NCI-H1048 (cell line): ENCODE measurements at regions not wholly inside any gene's neighbourhood (a gene's known extent, or its start where the extent isn't known, plus 50 kb on each side); places are given as distances from the start of the nearest gene placed in this dataset.
"Not testable (repeated sequence)": the region's sequence is repeated elsewhere in the genome, so short reads cannot be mapped to it uniquely, and the experiment has no call there.

Experiments used
- DNase-seq: peaks from one replicate; lab custom pipeline; 2025; lab: John Stamatoyannopoulos, UW

GRCh38 chr2:39872748-39873147 lies 93.7 kb upstream of the THUMPD2 start:
- no peak for DNase-seq

GRCh38 chr2:39871291-39871761 lies 92.3 kb upstream of the THUMPD2 start:
- no peak for DNase-seq

GRCh38 chr2:39870871-39871270 lies 91.8 kb upstream of the THUMPD2 start:
- no peak for DNase-seq

GRCh38 chr2:39867268-39867667 lies 88.2 kb upstream of the THUMPD2 start:
- DNase-seq, result no peak

GRCh38 chr2:39865751-39866150 lies 86.7 kb upstream of the THUMPD2 start:
- DNase-seq, result no peak

DNA sequence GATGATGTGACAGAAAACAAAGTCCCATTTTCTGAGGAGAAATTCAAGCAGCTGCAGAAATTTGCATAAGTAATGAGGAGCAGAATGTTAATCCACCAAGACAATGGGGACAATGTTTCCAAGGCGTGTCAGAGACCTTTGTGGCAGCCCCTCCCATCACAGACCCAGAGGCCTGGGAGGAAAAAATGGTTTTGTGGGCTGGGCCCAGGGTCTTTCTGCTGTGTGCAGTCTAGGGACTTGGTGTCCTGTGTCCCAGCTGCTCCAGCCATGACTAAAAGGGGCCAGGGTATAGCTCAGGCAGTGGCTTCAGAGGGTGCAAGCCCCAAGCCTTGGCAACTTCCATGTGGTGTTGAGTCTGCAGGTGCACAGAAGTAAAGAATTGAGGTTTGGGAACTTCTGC lies 84.6 kb upstream of the THUMPD2 start:
- not testable (repeated sequence) for DNase-seq

DNA sequence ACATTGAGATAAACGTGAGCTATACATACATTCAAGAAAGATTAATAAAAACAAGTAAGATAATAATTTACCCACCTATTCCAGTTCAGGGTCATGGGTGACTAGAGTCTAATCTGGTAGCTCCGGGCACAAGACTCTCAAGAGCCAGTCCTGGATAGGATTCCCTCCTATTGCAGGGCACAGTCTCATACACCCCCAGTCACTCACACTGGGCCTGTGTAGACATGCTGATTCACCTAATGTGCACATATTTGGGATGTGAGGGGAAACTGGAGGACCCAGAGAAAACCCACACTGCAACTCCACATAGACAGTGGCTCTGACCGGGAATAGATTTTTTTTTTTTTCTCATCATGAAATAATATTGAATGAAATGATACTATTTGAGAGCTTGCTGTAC lies 81.5 kb upstream of the THUMPD2 start:
- no peak for DNase-seq

- DNase-seq, result no peak
Observed at GRCh38 chr2:39858677-39859076, 79.6 kb upstream of the THUMPD2 start.

DNA sequence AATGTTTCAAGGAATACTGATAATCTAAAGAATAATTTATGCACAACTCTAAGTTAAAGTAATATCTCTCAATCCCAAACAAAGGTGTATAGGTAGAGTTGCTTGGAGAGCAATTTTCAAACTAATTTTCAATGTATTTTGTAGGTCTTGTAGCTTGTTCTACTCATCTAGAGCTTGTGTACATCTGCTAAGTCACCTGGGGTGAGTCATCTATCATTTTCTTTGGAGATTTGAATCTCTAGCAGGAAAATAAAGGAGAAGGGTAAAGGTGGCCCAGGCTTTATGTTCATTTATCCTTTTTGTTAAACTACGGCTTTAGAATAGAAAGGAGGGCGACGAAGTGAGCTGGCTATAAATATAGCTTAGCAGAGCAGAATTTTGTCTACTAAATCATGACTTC lies 76.8 kb upstream of the THUMPD2 start:
- no peak for DNase-seq

DNA sequence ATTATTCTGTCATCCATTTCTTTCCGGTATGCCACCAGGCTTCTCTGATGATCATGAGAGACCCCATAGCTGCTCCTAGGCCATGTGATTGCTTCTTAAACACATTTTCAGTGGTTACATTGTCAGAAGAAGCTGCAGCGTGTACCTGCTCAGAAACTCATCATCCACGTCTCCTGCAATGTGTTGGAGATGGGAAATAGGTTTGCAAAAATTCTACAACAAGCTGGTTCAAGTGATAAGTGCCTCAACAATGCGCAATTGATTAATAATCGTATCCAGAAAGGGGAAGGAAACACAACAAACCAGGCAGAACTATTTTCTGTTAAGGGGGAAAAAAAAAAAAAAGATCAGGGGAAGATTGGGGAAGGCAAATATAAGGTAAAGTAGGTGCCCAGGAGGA lies 75.7 kb upstream of the THUMPD2 start:
- DNase-seq, result no peak

- no peak for DNase-seq
Observed at GRCh38 chr2:39852831-39853230, 73.8 kb upstream of the THUMPD2 start.

DNA sequence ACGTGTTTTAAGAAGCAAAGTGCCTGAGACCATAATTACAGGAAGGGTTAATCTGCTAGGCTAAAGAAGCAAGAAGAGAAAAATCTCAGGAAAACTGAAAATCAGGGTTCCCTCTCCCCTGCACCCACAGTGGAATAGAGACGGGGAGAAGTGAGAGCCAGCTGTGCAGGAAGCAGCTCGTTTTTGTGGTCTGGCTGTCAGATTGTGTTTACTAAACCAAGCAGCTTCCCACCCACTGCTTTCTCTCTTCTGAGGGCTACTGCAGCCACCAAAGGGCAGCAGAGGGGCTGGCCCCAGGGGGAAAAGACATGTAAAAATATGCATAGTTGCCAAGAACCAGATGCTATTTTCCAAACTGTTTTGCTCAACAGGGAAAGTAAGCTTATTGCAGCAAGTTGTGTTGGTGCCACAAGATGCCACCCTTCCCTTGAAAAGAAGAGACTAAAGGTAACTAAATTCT lies 72.6 kb upstream of the THUMPD2 start:
- DNase-seq, result no peak

GRCh38 chr2:39851251-39851650 lies 72.2 kb upstream of the THUMPD2 start:
- DNase-seq, result no peak

- no peak for DNase-seq
Observed at GRCh38 chr2:39849982-39850526, 71.0 kb upstream of the THUMPD2 start.

- no peak for DNase-seq
Observed at GRCh38 chr2:39849064-39849463, 70.0 kb upstream of the THUMPD2 start.

GRCh38 chr2:39845460-39846146 lies 66.5 kb upstream of the THUMPD2 start:
- DNase-seq, result no peak

DNA sequence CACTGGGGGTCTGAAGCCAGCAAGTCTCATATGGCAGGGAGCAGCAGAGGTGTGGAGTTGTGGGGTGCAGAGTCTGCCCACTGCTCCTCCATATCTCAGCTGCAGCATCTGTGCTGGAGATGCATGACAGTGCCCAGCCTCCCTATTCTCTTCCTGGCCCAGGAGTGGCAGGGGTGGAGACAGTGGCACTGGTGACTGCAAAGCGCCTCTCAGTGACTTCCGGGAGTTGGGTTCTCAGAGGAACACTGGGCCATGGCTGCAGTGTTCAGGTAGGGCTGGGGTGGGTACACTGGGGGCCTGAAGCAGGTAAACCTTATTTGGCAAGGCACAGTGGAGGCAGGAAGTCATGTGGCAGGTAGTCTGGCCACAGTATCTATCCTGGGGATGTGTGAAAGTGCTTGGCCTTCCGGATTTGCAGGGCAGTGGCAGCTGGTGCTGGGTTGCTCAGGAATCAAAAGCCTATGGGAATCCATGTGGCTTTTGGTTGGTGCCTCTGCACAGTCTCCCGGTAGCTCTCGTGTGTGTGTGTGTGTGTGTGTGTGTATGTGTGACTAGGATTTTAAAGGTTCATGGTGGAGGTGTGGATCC lies 60.3 kb upstream of the THUMPD2 start:
- no peak for DNase-seq

- DNase-seq, result no peak
Observed at GRCh38 chr2:39838589-39838988, 59.5 kb upstream of the THUMPD2 start.

DNA sequence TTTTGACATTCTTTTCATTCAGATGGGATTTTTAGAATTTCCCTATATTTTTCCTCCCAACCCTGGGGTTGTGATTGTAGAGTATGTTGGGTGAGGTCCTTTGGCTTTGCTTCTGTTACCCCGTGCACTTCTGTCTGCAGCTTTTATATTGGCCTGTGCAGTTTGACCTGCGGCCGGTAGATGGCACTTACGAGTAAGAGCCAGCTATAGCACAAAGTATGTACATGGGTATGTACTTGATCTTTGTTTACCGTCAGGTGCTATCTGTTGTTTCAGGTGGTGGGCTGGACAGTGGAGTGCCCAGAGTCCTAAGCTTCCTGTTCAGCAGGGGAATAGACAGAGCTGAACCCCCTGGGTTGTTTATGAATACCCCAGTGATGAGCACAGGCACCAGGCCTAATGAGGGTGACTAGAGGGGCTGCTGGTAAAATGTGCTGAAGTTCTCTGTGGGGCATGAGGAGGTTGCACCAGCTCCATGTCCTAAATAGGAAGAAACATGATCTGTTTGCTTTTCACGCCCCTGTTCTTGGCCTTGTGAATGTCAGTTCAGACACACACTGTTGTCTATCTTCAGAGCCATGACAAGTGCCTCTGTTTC lies 58.9 kb upstream of the THUMPD2 start:
- DNase-seq, result no peak

- DNase-seq, result no peak
Observed at GRCh38 chr2:39836638-39837037, 57.6 kb upstream of the THUMPD2 start.

DNA sequence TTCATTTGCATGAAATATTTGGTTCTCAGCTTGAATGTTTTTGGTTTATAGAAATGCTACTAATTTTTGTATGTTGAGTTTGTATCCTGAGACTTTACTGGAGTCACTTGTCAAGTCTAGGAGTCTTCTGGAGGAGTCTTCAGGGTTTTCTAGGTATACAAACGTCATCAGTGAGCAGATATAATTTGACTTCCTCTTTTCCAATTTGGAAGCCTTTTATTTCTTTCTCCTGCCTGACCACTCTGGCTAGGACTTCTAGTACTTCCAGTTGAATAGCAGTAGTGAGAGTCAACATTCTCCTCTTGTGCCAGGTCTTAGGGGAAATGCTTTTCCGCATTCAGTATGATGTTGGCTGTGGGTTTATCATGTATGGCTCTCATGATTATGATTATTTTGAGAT lies 55.4 kb upstream of the THUMPD2 start:
- DNase-seq, result no peak

GRCh38 chr2:39830610-39831009 lies 51.6 kb upstream of the THUMPD2 start:
- DNase-seq, result not testable (repeated sequence)
